GM13977 (cell line): ENCODE measurements at regions not wholly inside any gene's neighbourhood (a gene's known extent, or its start where the extent isn't known, plus 50 kb on each side); places are given as distances from the start of the nearest gene placed in this dataset.

Experiments
- DNase-seq: peaks from one replicate; pipeline ENCODE4 v3.0.0; 2012; ENCODE audit warnings: low spot score
- in situ Hi-C: fragments of 300-500 bp; cut with MboI; formaldehyde crosslinking; loops from one replicate; pipeline ENCODE4 v1.12.0; 2022; ENCODE audit warnings: low sequenced_read_pairs, low pct_unique_long_range_greater_than_20kb, mixed read lengths, inconsistent platforms; ENCODE audit not compliant: unreplicated experiment
- TF ChIP-seq, protein P1 (sequence below): IDR thresholded peaks from 2 replicates; pipeline ENCODE4 v1.5.1; 2012; ENCODE audit warnings: mild to moderate bottlenecking, control low read depth; ENCODE audit not compliant: insufficient read depth; ENCODE audit errors: extremely low read depth, missing control alignments

DNA sequence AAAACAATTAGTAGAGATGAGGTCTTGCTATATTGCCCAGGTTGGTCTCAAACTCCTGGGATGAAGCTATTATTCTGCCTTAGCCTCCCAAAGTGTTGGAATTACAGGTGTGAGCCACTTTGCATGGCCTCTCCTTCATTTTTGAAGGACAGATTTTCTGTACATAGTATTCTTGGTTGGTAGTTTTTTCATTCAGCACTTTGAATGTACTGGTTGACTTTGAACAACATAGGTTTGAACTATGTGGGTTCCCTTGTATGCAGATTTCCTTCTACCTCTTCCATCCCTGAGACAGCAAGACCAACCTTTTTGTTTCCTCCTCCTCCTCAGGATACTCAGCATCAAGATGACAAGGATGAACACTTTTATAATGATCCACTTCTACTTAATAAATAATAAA, 436.4 kb downstream of the QKI start:
- TF ChIP-seq, protein P1, sequence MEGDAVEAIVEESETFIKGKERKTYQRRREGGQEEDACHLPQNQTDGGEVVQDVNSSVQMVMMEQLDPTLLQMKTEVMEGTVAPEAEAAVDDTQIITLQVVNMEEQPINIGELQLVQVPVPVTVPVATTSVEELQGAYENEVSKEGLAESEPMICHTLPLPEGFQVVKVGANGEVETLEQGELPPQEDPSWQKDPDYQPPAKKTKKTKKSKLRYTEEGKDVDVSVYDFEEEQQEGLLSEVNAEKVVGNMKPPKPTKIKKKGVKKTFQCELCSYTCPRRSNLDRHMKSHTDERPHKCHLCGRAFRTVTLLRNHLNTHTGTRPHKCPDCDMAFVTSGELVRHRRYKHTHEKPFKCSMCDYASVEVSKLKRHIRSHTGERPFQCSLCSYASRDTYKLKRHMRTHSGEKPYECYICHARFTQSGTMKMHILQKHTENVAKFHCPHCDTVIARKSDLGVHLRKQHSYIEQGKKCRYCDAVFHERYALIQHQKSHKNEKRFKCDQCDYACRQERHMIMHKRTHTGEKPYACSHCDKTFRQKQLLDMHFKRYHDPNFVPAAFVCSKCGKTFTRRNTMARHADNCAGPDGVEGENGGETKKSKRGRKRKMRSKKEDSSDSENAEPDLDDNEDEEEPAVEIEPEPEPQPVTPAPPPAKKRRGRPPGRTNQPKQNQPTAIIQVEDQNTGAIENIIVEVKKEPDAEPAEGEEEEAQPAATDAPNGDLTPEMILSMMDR, result no peak
- in situ Hi-C loops, result no loop called here
- no peak for DNase-seq

DNA sequence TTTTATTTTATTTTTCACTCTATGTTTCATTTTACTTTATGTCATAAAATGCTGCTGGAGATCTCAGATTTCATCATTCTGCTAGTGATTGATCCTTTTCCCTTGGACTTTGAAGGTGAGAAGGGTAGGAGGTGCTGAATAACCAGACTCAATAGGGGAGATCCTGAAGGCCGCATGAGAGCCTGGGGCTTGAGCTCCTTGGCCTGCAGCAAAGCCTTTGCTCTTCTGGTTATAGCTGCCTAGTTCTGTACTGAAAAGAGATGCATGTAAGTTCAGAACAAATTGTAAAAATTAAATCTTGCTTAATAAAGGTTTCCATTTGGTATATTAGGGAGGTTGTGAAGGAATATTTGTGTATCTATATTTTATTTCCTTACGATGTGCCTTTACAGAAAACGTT, 430.2 kb downstream of the QKI start:
- DNase-seq, result no peak
- TF ChIP-seq, protein P1, result no peak
- in situ Hi-C loops, result no loop called here

DNA sequence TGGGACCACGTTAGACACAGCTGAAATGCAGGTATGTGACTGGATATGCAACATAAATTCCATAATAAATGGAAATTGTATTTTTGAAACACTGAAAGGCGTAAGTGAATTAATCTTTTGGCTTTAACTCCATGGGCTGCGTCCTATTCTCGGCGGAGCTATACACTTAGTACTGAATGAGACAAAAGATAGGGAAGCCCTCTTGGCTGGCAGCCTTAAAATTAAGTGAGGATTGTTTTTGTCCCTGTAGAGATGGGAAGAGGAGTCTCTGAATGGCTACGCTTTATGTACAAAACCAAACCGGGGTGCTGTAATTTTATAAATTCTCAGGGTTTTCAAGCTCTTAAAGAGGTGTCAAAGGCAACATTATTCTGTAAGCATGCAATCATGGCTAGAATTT, 429.8 kb downstream of the QKI start:
- in situ Hi-C loops, result no loop called here
- no peak for DNase-seq
- TF ChIP-seq, protein P1, result no peak

DNA sequence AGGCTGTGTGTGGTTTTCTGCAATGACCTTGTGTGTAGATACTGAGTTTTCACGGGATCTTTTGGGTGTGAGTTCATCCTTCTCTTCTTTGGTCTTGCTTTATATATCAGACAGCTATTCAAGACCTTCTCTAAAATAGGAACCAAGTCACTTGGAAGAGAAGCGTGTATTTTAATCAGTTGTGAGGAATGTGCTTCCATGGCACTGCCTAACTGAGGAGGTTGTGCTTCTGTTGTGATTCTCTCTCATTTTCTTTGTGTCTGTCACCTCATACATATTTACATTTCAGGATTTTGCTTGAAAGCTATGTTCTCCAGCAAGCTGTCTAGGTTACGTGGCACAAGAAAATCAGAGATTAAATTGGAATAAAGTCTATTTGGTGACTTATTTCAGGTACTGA, 428.7 kb downstream of the QKI start:
- in situ Hi-C loops, result no loop called here
- TF ChIP-seq, protein P1, result no peak
- no peak for DNase-seq

DNA sequence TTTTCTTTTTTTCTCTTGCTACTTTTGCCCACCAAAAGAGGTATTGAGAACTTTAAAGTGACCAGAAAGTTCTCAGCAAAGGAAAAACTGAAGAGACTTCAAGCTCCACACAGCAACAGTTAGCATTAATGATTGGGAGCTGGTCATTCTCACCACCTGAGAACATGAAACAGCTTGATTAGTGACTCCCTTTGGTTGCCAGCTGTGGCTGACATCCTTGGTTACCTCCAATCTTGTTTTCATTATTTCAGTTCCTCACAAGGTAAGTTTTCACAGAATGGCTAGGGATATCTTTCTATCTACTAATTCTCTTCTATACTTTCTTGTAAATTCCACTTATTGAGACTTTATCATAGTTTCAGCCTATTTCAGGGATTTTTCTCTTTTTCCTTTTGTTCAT, 427.9 kb downstream of the QKI start:
- TF ChIP-seq, protein P1, result no peak
- in situ Hi-C loops, result no loop called here
- no peak for DNase-seq

DNA sequence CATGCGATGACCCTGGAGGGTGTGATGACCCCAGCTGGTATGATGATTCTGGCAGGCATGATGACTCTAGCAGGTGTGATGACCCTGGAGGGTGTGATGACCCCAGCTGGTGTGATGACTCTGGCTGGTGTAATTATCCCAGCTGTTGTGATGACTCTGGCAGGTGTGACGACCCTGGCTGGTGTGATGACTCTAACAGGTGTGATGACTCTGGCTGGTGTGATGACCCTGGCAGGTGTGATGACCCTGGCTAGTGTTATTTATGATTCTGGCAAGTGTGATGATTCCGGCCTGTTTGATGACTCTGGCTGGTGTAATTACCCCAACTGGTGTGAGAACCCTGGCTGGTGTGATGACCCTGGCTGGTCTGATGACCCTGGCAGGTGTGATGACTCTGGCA, 427.2 kb downstream of the QKI start:
- TF ChIP-seq, protein P1, result no peak
- no peak for DNase-seq
- in situ Hi-C loops, result no loop called here

DNA sequence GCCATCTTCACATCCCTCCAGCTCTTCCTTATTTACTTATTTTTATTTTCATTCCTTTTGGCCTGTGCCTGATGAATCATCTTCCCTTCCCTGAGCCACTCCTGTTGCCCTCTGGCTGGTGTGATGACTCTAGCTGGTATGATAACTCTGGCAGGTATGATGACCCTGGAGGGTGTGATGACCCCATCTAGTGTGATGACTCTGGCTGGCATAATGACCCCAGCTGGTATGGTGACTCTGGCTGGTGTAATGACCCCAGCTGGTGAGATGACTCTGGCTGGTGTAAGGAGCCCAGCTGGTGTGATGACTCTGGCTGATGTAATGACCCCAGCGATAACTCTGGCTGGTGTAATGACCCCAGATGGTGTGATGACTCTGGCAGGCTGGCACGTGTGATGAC, 426.8 kb downstream of the QKI start:
- DNase-seq, result no peak
- in situ Hi-C loops, result no loop called here
- TF ChIP-seq, protein P1, result no peak
